HS-5 (cell line): ENCODE measurements at regions not wholly inside any gene's neighbourhood (a gene's known extent, or its start where the extent isn't known, plus 50 kb on each side); places are given as distances from the start of the nearest gene placed in this dataset.
"Not testable (repeated sequence)": the region's sequence is repeated elsewhere in the genome, so short reads cannot be mapped to it uniquely, and the experiment has no call there.

ENCODE experiments used
- DNase-seq: peaks from one replicate; pipeline ENCODE4 v3.0.0-alpha.2; 2012; ENCODE audit warnings: low read depth

DNA sequence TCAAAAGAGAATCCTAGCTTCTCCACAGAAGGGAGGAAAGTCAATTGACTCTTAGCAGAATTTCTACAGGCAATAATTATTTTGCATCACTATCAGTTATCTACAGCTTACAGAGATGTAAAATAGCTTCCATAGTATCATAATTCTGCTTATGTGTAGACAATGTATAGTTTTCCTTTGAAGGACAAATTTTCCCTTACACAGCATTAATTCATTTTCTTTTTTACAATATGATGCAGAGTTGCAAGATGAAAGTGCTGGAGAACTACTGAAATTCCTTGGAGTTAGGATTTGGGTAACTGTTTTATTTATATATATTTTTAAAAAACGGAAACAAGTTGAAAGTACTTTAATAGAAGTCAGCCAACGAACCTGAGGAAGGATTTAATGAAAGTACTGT is 111.0 kb upstream of the CPHXL start:
- no peak for DNase-seq

DNA sequence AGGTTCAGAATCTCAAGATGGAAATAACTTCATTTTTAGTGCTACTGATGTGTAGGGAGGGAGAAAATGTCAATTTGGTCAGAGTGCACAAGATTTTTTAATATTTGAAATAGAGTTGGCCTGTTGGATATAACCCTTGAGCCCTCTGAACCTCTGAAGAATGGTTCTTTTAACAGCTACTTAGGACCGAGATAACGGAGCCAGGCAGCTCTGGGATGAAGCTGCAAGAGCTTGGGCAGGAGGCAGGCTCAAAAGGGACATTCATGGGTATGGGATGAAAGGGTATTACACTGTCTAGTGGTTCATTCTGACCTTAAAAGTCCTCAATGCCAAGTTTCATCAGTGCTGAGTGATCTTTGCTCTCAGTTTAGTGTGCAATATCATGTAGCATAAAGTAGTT is 111.4 kb upstream of the CPHXL start:
- no peak for DNase-seq

DNA sequence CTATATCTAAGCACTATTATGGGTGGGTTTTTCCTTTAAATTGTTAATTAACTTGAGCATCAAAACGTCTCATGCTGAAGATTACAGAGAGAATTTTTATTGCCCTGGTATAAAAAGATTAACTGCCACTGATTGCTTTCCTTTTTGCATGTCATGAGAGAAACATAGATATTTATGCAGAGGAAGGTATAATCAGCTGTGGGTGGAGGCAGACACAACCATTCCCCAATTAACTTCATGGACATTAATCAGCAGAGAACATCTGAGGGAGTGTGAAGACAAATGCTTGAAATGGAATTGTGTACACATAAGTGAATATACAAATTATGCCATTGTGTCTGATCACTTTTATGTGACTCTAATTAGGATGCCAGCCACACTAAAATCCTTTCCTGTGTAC is 115.2 kb upstream of the CPHXL start:
- DNase-seq = no peak

GRCh38 chr16:75847172-75847571 is 120.9 kb upstream of the CPHXL start:
- no peak for DNase-seq

GRCh38 chr16:75854152-75854551 is 127.9 kb upstream of the CPHXL start:
- DNase-seq = no peak

GRCh38 chr16:75860326-75861053 is 134.2 kb upstream of the CPHXL start:
- no peak for DNase-seq

GRCh38 chr16:75861311-75862097 is 135.2 kb upstream of the CPHXL start:
- no peak for DNase-seq

DNA sequence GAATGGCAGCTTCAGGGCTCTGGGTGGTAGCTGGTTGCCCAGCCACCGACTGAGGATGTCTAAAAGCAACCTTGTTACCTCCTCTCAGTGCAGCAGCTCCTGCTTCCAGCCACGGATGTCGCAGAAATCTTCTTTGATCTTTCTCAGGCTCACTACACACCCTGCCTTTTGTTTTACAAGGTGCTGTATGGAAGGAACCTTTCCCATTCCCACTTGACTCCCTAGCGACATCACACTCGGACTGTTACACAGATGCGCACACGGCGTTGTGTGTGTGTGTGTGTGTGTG is 135.8 kb upstream of the CPHXL start:
- DNase-seq = no peak

DNA sequence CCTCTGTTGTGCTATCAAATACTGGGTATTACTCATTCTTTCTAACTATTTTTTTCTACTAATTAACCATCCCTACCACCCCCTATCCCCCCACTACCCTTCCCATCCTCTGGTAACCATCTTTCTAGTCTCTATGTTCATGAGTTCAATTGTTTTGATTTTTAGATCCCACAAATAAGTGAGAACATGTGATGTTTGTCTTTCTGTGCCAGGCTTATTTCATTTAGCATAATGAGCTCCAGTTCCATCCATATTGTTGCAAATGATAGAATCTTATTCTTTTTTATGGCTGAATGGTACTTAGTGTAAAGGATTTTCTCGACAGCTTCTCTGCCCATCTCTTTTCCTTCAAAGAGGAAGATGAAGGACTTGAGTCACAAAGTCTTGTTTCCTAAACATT is 138.0 kb upstream of the CPHXL start:
- DNase-seq = no peak

DNA sequence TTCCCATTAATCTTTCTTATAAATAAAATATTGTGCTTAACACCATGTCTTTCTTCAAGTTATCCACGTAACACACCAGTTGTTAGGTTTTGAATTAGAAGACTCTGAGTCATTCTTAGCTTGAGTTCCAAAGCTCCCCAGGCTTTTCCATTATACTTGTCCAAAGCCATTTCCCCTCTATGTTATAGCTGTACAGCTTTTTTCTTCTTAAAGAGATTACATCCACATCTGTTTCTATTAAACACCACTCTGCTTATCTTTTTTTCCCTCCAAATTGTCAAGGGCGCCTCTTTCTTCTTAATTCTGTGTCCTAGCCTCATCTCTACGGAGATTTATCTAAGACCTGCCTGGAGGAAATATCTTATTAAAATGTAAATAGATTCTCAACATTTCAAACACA is 139.4 kb upstream of the CPHXL start:
- DNase-seq = no peak

DNA sequence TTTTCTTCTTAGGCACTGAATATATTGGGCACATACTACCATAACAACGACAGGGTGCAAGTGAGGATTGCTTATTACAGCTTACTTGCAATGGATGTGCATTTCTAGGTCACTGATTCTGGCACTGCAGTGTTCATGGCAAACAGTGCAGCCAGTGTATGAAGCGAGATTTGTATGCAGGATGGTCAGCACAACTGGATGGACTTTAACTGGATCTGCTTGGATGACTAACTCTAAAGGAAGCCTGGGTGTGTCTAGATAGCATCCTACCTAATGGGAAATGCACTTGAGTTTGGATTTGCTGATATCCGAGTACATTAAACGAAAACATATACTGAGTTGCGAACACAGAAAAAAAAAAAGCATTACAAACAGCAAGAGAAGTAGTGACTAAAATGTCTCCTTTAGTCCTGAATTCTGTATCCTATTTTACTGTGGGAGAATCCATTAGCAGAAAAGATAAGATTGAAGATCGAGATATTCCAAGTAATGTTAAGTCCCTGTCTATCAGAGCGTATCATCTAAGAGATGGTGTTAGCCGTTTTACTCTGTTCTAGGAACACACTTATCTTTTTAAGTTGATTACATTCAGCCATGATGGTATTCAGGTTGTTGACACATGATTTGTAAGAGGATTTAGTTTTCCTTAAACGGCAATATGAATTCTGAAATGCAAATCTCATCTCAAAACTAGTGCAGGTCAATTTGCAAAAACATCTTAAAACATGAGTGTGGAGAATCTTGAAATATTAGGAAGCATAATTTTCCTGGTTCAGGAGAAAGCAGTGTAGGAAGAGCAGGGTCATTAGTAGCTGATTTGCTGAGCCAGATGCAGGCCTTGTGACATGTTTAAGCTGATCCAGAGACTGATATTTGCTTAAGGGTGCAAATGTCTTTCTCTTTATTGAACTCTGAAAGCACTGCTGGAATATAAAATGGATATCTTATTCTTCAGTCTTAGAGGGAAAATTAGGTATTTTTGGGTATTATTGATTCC is 142.6 kb upstream of the CPHXL start:
- DNase-seq = no peak

DNA sequence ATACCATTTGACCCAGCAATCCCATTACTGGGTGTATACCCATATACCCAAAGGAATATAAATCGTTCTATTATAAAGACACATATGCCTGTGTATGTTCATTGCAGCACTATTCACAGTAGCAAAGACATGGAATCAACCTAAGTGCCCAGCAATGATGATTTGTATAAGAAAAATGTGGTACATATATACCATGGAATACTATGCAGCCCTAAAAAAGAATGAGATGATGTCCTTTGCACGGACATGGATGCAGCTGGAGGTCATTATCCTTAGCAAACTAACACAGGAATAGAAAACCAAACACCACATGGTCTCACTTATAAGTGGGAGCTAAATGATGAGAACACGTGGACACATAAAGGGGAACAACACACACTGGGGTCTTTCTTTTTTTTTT is 155.0 kb upstream of the CPHXL start:
- not testable (repeated sequence) for DNase-seq

GRCh38 chr16:75899163-75899562 is 172.9 kb upstream of the CPHXL start:
- no peak for DNase-seq

GRCh38 chr16:75908331-75909117 is 182.2 kb upstream of the CPHXL start:
- no peak for DNase-seq

- DNase-seq = no peak
Observed at GRCh38 chr16:75909746-75910145, 183.5 kb upstream of the CPHXL start.

GRCh38 chr16:75911896-75912295 is 185.6 kb upstream of the CPHXL start:
- no peak for DNase-seq

DNA sequence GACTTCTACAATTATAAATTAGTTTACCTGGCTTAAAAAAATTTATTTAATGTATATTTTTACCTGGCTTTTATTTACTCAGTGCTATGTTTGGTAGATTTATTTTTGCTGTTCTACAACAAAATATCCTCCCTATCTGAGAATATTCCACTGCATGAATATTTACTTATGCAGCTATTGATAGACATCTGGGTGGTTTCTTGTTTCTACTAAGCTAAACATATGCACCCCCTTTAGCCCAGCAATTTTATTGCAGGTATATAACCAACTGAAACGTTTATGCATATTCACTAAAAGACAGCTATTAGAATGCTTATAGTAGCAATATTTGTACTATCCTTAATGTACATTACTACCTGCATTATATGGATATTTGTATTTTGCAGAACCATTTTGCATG is 187.7 kb upstream of the CPHXL start:
- DNase-seq = no peak

DNA sequence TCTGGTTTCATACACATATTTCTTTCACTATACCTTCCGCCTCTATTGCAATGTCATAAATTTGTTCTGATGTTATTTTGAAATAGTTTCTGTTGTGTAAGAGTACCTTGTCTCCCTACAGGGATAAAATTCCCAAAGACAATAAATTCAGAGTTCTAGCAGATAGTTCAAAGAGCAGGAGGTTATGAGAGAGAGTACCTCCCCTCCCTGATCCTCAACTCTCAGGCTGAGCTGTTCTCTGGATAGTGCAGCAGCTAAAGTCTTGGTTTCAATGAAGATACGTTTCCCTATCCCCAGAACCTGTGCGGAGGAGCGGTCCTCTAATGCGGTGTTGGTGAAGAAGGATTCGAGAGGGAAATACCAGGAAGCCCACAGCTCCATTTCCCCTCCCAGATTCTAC is 190.2 kb upstream of the CPHXL start:
- no peak for DNase-seq

DNA sequence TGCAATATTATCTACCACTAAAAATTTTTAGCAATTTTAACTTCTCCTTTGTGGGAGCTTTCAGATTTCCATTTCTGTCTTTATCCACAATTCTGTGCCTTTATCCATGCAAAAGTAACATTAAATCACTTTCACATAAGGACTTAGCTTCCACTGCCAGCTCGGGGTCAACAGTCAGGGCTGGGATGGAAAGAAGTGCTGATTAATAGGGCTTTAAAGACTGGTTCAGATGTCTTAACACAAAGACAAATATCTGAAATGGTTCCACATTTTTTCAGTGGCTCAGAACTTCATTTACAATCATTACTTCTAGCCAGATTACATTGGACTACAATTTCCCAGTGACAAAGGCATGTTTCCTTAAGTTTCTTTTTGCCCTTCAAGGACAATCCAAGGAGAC is 191.8 kb upstream of the CPHXL start:
- no peak for DNase-seq

DNA sequence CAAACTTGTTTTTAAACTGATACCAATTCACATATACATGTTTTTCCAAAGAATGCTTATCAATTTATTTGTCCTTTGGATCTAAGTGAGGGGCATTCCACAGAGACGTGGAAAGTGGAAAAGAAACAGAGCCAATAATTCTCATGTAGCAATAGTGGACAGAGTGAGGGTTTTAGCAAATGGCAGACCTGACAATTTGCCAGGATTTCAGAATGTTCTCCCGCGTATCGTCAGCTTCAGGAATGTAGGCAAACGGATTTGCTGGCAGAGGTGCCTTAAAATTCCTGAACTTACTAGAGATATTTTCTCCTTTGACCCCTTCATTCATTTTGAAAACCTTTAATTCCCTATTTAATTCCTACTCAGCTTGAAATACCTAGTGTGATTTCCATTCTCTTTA is 193.4 kb upstream of the CPHXL start:
- no peak for DNase-seq

DNA sequence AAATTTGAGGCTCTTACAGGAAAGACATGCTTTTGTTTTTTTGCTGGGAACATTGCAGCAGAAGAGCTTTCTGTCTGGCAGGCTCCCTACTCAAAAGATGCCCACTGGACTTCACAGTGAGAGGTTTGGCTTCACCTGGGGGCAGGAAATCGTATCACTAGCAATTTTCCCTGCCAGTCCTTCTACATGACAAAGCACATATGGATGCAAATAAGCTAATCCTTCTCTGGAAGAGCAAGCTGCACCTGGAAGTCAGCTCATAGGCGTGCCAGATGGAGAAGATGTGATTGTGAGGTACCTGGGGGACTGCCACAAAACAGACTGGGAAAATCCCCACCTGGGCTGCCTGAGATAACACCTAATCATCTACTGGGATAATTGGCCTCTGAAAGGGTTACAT is 195.0 kb upstream of the CPHXL start:
- DNase-seq = no peak

- DNase-seq = no peak
Observed at GRCh38 chr16:75922250-75922649, 196.0 kb upstream of the CPHXL start.
